ENCODE measurements at regions not wholly inside any gene's neighbourhood (a gene's known extent, or its start where the extent isn't known, plus 50 kb on each side); places are given as distances from the start of the nearest gene placed in this dataset.
"Not testable (repeated sequence)": the region's sequence is repeated elsewhere in the genome, so short reads cannot be mapped to it uniquely, and the experiment has no call there.

DNA sequence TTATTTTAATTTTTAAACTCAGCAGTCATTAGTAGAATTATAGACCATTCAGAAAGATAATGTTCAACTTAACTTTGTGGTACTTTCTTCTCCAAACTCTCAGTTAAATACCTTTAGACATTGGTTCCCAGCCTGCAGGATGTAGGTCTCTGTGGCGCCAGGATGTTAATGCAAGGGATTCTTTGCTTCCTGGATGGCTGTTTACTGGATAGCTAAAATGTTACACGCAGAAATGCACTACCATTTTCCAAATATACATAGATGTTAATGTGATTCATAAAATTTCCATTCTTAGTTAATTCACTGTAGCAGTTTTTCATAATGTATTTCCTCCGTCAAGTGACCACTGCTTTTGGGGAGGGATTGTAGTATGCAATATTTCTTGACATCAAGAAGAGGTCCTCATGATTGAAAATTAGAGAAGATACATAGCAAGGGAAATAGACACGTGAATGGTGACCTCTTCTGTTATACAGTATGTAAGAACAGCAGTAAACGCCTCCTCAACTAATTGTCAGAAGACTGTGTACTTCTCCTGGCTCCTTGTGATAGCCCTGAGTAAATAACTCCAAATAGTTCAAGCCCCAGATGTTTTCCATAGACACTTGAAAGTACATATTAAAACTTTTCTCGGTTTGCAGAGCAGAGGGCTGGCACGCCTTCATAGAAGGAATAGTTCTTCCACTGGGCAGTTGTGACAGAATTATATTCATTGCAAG lies 128.8 kb downstream of the LCA5 start:
- H3K36me3 Mint-ChIP-seq: no peaks in the 10 kb centered on the region
- ATAC-seq (no peak), DNase-seq (no peak)
- POLR2A ChIA-PET: no interaction called here
- H3K9me3 Mint-ChIP-seq: no peaks in the 10 kb centered on the region
- no peak overlapping the region for H3K27ac Mint-ChIP-seq
- H3K4me3 Mint-ChIP-seq: no peak overlapping the region
- H3K4me1 Mint-ChIP-seq: no peaks in the 10 kb centered on the region
- no peaks in the 10 kb centered on the region for H3K27me3 Mint-ChIP-seq

DNA sequence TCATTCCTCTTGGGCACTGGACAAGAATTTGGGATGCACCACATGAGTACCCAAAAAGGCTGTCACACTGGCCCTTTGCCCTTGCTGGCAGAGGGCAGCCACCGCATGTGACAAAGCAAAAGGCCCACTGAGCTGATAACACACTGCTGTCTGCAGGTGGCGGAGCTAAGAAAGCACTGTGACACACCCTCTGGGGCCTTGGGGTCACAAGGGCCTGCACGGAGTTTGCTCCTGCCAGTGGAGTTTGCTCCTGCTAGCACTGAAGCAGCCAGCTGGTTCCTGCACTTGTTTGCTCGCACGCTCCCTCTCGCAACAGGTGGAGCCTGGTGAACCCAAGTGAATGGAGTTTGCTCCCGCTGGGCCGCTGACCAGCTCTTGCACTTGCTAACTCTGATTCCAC lies 132.6 kb downstream of the LCA5 start:
- no peaks in the 10 kb centered on the region for H3K4me1 Mint-ChIP-seq
- H3K27me3 Mint-ChIP-seq: peaks cover 0 to 3% (median 0%) of the 10 kb centered on the region in 5 donors
- H3K9me3 Mint-ChIP-seq: no peaks in the 10 kb centered on the region
- no peaks in the 10 kb centered on the region for H3K36me3 Mint-ChIP-seq
- POLR2A ChIA-PET: no interaction called here
- no peak overlapping the region for H3K27ac Mint-ChIP-seq
- no peak overlapping the region for H3K4me3 Mint-ChIP-seq
- peak in 1 of 10 donors; percentile 63 for DNase-seq
- no peak for ATAC-seq

DNA sequence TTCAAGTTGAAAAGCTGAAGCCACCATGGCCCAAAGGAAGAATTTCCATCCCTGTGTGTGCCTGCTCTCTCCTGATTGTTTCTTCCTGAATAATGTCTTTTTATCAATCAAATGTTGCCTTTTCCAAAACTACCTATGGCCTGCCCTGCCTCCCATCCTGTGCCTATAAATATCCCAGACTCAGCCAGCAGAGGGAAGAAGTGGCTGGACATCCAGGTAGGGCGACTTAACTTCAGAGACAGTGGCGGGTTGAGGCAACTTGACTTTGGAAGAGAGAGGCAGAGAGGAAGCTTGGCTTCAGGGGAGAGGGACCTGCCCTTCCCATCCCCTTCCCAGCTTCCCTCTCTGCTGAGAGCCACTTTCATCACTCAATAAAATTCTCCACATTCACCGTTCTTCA lies 133.0 kb downstream of the LCA5 start:
- Mint-ChIP-seq H3K4me1 (no peaks in the 10 kb centered on the region), H3K9me3 (no peaks in the 10 kb centered on the region), H3K4me3 (no peak overlapping the region), H3K27me3 (peaks cover 0 to 3% (median 0%) of the 10 kb centered on the region in 5 donors), H3K36me3 (no peaks in the 10 kb centered on the region), H3K27ac (no peak overlapping the region)
- POLR2A ChIA-PET: no interaction called here
- DNase-seq: no peak
- no peak for ATAC-seq

DNA sequence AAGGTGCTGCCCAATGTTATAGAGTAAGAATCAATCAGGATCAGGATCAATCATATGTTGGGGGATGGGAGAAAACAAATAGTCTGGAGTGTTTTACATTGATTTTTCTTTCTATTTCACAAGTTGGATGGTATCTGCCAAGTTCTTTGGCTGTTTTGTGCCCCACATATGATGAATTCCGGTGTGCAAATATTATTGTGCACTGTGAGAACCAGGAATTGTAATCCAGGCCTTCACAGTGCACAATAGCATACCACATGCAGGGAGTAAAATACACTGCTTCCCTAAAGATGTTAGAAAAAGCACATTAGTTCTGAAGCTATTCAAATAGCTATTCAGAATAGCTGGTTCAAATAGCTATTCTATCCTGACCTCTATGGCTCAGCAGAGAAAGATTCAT lies 133.7 kb downstream of the LCA5 start:
- Mint-ChIP-seq H3K27me3 (peaks cover 0 to 3% (median 0%) of the 10 kb centered on the region in 5 donors), H3K9me3 (peaks cover 0 to 2% (median 0%) of the 10 kb centered on the region in 9 donors), H3K36me3 (no peaks in the 10 kb centered on the region), H3K4me3 (no peak overlapping the region), H3K4me1 (no peaks in the 10 kb centered on the region), H3K27ac (no peak overlapping the region)
- POLR2A ChIA-PET: no interaction called here
- DNase-seq: no peak
- no peak for ATAC-seq

DNA sequence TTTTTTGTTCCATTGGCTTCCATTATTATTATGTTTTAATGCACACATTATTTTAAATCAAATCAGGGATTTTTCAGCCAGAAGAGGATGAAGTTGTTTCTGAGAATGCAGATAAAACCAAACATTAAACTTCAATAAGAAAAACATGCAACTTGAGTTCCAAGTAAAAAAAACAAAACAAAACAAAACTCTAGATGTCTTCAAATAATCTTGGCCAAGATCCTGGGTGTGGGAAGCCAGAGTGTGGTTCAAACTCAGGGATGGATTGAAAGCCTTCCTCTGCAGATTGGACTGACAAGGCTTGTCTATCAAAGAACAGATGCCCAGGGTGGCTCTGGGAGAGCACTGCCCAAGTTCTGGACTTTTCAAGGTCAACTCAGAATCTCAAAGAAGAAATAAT lies 134.1 kb downstream of the LCA5 start:
- POLR2A ChIA-PET: no interaction called here
- no peaks in the 10 kb centered on the region for H3K4me1 Mint-ChIP-seq
- no peaks in the 10 kb centered on the region for H3K36me3 Mint-ChIP-seq
- H3K9me3 Mint-ChIP-seq: peaks cover 0 to 7% (median 0%) of the 10 kb centered on the region in 9 donors
- no peak for ATAC-seq
- H3K27ac Mint-ChIP-seq: no peak overlapping the region
- DNase-seq: no peak
- no peak overlapping the region for H3K4me3 Mint-ChIP-seq
- peaks cover 0 to 3% (median 2%) of the 10 kb centered on the region in 5 donors for H3K27me3 Mint-ChIP-seq

DNA sequence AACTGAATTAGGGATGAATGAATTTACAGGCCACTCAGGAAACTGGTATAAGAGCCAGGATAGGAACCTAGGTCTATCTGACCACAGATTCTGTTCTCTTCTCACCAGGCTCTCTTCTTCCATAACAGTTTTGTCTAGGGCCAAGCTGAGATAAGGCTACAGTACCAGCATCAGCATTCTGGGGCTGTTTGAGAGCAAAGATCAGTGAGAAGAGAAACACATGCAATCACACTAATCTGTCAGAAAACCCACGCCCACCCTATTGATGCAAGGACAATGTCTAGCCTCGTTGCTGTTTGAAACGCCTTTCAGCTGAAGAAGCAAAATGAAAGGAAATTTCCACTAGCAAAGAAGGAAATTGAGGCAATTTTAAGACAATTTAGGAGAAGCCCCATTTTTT lies 137.7 kb downstream of the LCA5 start:
- H3K27ac Mint-ChIP-seq: no peak overlapping the region
- no peak for ATAC-seq
- POLR2A ChIA-PET: no interaction called here
- H3K9me3 Mint-ChIP-seq: peaks cover 0 to 9% (median 0%) of the 10 kb centered on the region in 9 donors
- H3K4me1 Mint-ChIP-seq: no peaks in the 10 kb centered on the region
- H3K27me3 Mint-ChIP-seq: peaks cover 0 to 12% (median 3%) of the 10 kb centered on the region in 5 donors
- DNase-seq: no peak
- H3K36me3 Mint-ChIP-seq: no peaks in the 10 kb centered on the region
- no peak overlapping the region for H3K4me3 Mint-ChIP-seq

DNA sequence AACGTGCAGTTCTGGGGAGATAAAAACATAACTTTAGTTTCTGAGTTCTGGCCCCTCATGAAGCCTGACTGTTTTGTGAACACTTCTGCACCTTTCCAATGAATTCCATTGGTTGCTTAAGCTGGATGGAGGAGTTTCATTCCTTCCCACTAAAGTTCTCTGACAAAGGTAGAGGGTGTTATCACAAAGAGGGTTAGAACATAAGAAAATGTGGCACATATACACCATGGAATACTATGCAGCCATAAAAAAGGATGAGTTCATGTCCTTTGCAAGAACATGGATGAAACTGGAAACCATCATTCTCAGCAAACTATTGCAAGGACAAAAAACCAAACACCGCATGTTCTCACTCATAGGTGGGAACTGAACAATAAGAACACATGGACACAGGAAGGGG lies 138.6 kb downstream of the LCA5 start:
- ATAC-seq, H3K4me3 Mint-ChIP-seq, H3K36me3 Mint-ChIP-seq, DNase-seq, H3K27ac Mint-ChIP-seq, H3K4me1 Mint-ChIP-seq, POLR2A ChIA-PET: not testable (repeated sequence)
- Mint-ChIP-seq H3K27me3 (peaks cover 0 to 12% (median 3%) of the 10 kb centered on the region in 5 donors), H3K9me3 (peaks cover 0 to 12% (median 0%) of the 10 kb centered on the region in 9 donors)

DNA sequence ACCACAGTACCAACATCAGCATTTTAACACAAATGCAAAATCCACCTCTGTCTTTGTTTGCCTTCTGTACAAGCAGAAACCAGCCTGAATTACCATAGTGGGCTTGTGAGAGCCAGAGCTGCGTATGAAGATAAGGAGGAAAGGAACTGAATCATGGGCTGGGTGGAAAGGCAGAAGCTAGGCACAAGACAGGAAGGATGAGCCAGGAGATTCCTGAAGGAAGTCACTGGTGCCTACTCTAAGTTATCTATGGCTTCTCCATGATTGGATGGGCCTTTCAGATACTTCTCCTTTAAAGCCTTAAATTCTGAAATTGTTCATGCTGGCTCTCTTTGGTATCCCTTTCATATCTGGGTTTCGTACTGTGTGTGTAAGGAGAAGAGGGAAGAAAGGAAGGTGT lies 140.6 kb downstream of the LCA5 start:
- no peak for ATAC-seq
- Mint-ChIP-seq H3K27ac (no peak overlapping the region), H3K27me3 (peaks cover 0 to 12% (median 3%) of the 10 kb centered on the region in 5 donors), H3K9me3 (peaks cover 0 to 16% (median 4%) of the 10 kb centered on the region in 9 donors), H3K4me3 (no peak overlapping the region), H3K4me1 (no peaks in the 10 kb centered on the region), H3K36me3 (no peaks in the 10 kb centered on the region)
- POLR2A ChIA-PET: no interaction called here
- DNase-seq: no peak

DNA sequence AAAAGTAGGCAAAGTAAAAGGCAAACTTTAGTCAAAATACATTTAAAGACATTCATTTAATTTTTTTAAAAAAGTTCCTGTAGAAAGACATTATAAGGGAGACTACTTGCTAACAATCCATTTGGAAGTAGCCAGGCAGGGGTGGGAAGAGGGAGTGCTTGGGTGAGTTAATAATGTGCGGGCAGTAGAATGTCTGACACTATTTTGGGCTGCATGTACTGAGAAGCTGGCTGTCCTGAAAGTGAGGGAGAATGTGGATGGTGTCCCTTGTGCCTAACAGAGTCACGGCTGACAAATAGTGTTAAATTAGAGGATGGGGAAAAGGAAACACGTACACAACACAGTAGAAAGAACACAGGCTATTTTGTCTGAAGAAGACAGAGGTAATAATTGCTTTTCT lies 142.5 kb downstream of the LCA5 start:
- no peak overlapping the region for H3K4me3 Mint-ChIP-seq
- peaks cover 0 to 12% (median 3%) of the 10 kb centered on the region in 5 donors for H3K27me3 Mint-ChIP-seq
- H3K4me1 Mint-ChIP-seq: no peaks in the 10 kb centered on the region
- DNase-seq (no peak), ATAC-seq (no peak)
- H3K9me3 Mint-ChIP-seq: peaks cover 0 to 16% (median 4%) of the 10 kb centered on the region in 9 donors
- no peaks in the 10 kb centered on the region for H3K36me3 Mint-ChIP-seq
- POLR2A ChIA-PET: no interaction called here
- H3K27ac Mint-ChIP-seq: no peak overlapping the region

DNA sequence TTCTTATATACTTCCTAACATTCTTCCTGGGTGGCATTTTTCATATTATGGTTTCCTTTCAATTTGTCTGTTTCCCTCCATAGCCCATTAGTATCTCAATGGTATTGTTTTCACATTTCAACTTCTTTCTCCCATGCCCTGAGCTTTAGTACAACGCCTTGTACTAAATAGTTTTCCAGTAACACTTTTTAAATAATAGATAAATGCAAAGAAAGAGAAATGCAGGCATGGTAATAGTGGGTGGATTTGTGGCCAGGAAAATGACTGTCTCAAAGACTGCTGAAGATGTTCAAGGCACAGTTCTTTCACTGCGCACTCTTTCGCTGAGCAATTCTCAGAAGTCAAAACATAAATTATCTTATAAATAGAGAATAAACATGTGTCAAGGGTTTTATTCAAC lies 145.1 kb downstream of the LCA5 start:
- Mint-ChIP-seq H3K27ac (no peak overlapping the region), H3K4me3 (no peak overlapping the region), H3K27me3 (peaks cover 0 to 8% (median 3%) of the 10 kb centered on the region in 5 donors), H3K36me3 (no peaks in the 10 kb centered on the region), H3K4me1 (no peaks in the 10 kb centered on the region), H3K9me3 (peaks cover 0 to 11% (median 3%) of the 10 kb centered on the region in 9 donors)
- ATAC-seq (no peak), DNase-seq (no peak)
- POLR2A ChIA-PET: no interaction called here

DNA sequence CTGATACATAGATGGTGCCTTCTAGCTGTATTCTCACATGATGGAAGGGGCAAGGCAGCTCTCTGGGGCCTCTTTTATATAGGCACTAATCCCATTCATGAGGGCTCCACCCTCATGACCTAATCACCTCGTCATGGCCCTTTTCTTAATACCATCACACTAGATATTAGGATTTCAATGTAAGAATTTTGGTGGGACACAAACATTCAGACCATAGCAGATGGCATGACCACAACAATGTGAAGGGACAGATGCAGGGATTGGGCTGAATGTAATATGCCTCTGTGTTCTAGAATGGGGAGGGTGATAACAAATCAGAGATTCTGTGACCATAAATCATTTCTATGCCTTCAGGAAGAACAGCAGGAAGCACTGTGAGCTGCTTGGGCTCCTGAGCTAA lies 145.8 kb downstream of the LCA5 start:
- Mint-ChIP-seq H3K27ac (no peak overlapping the region), H3K36me3 (no peaks in the 10 kb centered on the region), H3K4me3 (no peak overlapping the region), H3K9me3 (peaks cover 0 to 7% (median 3%) of the 10 kb centered on the region in 9 donors), H3K4me1 (no peaks in the 10 kb centered on the region), H3K27me3 (peaks cover 0 to 3% (median 0%) of the 10 kb centered on the region in 5 donors)
- POLR2A ChIA-PET: no interaction called here
- no peak for ATAC-seq
- no peak for DNase-seq

DNA sequence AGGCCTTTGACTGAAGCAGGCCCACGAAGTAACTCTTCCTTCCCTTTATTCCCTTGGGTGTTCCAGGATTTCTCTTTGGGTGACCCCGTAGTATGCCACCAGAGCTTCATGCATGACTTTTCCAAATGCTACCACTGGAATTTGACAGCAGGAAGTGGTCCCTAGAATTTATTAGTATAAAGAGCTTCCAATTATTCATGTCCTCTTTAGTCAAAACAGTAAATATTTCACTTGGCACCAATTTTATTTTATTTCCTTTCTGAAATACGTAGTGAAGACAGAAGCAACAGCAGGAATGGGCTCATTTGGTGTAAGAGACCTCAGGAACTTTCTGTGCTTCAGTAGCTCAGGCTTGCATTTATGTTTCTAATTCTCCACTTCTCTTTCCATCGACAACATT lies 151.3 kb downstream of the LCA5 start:
- Mint-ChIP-seq H3K4me1 (no peaks in the 10 kb centered on the region), H3K27ac (no peak overlapping the region), H3K9me3 (peaks cover 0 to 3% (median 0%) of the 10 kb centered on the region in 9 donors), H3K36me3 (no peaks in the 10 kb centered on the region), H3K4me3 (no peak overlapping the region), H3K27me3 (peaks cover 0 to 7% (median 0%) of the 10 kb centered on the region in 5 donors)
- POLR2A ChIA-PET: no interaction called here
- ATAC-seq (no peak), DNase-seq (no peak)

DNA sequence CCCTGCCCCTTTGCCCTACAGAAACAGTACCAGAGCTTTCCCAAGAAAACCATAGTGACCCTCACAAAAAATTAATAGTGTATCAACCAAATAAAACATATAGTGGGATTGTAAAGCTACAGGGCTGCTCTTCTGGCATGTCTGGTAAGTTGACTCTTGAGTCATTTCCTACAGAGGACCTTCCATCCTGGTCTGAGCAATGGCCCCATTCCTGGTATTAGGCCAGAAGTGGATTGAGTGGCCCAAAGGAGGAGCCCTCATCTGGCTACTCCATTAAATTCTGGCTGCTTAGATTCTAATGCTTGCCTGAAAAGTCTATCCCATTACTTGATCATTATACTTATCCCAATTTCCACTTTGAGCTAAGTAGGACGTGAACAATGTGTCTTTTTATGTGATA lies 150.9 kb upstream of the HMGN3 start:
- Mint-ChIP-seq H3K4me3 (no peak overlapping the region), H3K27ac (no peak overlapping the region), H3K4me1 (no peaks in the 10 kb centered on the region), H3K27me3 (peaks cover 0 to 7% (median 0%) of the 10 kb centered on the region in 5 donors), H3K9me3 (peaks cover 0 to 3% (median 0%) of the 10 kb centered on the region in 9 donors), H3K36me3 (no peaks in the 10 kb centered on the region)
- POLR2A ChIA-PET: no interaction called here
- no peak for DNase-seq
- ATAC-seq: no peak

DNA sequence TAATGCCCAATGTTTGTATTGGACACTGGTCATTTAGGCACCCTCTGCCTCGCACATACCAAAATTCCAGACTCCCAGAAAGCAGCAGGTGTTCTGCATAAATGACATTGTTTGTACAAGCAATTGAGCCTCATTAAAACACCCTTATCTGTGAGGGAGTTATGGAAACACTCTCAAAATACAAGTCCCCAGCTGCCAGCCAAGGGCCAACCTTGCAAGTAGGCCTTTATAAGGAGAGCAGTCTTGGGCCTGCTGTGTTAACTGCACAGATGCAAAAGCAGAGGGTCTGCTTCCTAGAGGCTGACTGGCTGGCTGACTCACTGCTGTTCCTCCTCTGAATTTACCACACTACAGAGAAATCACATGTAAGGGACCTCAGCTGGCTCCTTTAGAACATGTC lies 150.4 kb upstream of the HMGN3 start:
- Mint-ChIP-seq H3K36me3 (no peaks in the 10 kb centered on the region), H3K4me3 (no peak overlapping the region), H3K9me3 (peaks cover 0 to 6% (median 0%) of the 10 kb centered on the region in 9 donors), H3K27ac (no peak overlapping the region), H3K4me1 (no peaks in the 10 kb centered on the region), H3K27me3 (peaks cover 0 to 7% (median 0%) of the 10 kb centered on the region in 5 donors)
- DNase-seq (no peak), ATAC-seq (no peak)
- POLR2A ChIA-PET: no interaction called here

All from naive thymus-derived CD8-positive, alpha-beta T cell (primary cell).